GM18505 (cell line): ENCODE measurements at regions not wholly inside any gene's neighbourhood (a gene's known extent, or its start where the extent isn't known, plus 50 kb on each side); places are given as distances from the start of the nearest gene placed in this dataset.

Source experiments
- ATAC-seq: cut with Tn5 transposase; IDR thresholded peaks from one replicate; pipeline ENCODE4 v1.9.1; 2021; ENCODE audit not compliant: unreplicated experiment
- POLR2A ChIP-seq: IDR thresholded peaks from 4 replicates; pipeline ENCODE4 v1.6.1; 2011; ENCODE audit warnings: borderline replicate concordance; ENCODE audit not compliant: insufficient read depth, insufficient read length; ENCODE audit errors: extremely low read depth

- no peak for TF ChIP-seq POLR2A
- ATAC-seq = no peak
Measured at GRCh38 chr4:82232891-82233290, 140.9 kb downstream of the HNRNPD start.

- no peak for ATAC-seq
- no peak for TF ChIP-seq POLR2A
Measured at GRCh38 chr4:82231806-82232205, 142.0 kb downstream of the HNRNPD start.

- no peak for ATAC-seq
- TF ChIP-seq POLR2A = no peak
Measured at GRCh38 chr4:82230306-82230705, 143.5 kb downstream of the HNRNPD start.

GRCh38 chr4:82225030-82225429 is 148.8 kb downstream of the HNRNPD start:
- ATAC-seq = no peak
- TF ChIP-seq POLR2A = no peak

- ATAC-seq = no peak
Measured at GRCh38 chr4:82223715-82224114, 150.1 kb downstream of the HNRNPD start.

GRCh38 chr4:82219346-82219745 is 154.4 kb downstream of the HNRNPD start:
- ATAC-seq = no peak
- no peak for TF ChIP-seq POLR2A

More at GRCh38 chr4:82223715-82224114, 150.1 kb downstream of the HNRNPD start:
- no peak for TF ChIP-seq POLR2A

GRCh38 chr4:82217986-82218715 is 155.6 kb downstream of the HNRNPD start:
- no peak for TF ChIP-seq POLR2A
- ATAC-seq = no peak

GRCh38 chr4:82216219-82216618 is 157.6 kb downstream of the HNRNPD start:
- ATAC-seq = no peak
- TF ChIP-seq POLR2A = no peak

GRCh38 chr4:82215800-82216199 is 158.0 kb downstream of the HNRNPD start:
- TF ChIP-seq POLR2A = no peak
- no peak for ATAC-seq

GRCh38 chr4:82215039-82215438 is 158.8 kb downstream of the HNRNPD start:
- no peak for TF ChIP-seq POLR2A
- ATAC-seq = no peak

GRCh38 chr4:82213485-82214417 is 160.0 kb downstream of the HNRNPD start:
- ATAC-seq = no peak
- no peak for TF ChIP-seq POLR2A

- no peak for ATAC-seq
- no peak for TF ChIP-seq POLR2A
Measured at GRCh38 chr4:82201805-82202641, 171.8 kb downstream of the HNRNPD start.

- no peak for ATAC-seq
- no peak for TF ChIP-seq POLR2A
Measured at GRCh38 chr4:82201303-82201702, 172.5 kb downstream of the HNRNPD start.
